A673 (cell line): ENCODE measurements at regions not wholly inside any gene's neighbourhood (a gene's known extent, or its start where the extent isn't known, plus 50 kb on each side); places are given as distances from the start of the nearest gene placed in this dataset.

ENCODE experiments used
- EZH2 ChIP-seq: fragments of 200-600 bp; sonication (generic); IDR thresholded peaks from 2 replicates; pipeline ENCODE4 v1.6.1; 2017; ENCODE audit warnings: borderline replicate concordance, low read depth, mild to moderate bottlenecking, mixed read lengths, antibody characterized with exemption, low read length; ENCODE audit not compliant: poor library complexity, severe bottlenecking
- TF ChIP-seq, protein P1 (sequence below): fragments of 300-800, 200-600 bp; sonication (generic); conservative IDR thresholded peaks from 2 replicates; pipeline ENCODE4 v1.5.1; 2017; ENCODE audit warnings: low read depth, mild to moderate bottlenecking, antibody characterized with exemption, low read length, moderate library complexity, mixed read lengths

DNA sequence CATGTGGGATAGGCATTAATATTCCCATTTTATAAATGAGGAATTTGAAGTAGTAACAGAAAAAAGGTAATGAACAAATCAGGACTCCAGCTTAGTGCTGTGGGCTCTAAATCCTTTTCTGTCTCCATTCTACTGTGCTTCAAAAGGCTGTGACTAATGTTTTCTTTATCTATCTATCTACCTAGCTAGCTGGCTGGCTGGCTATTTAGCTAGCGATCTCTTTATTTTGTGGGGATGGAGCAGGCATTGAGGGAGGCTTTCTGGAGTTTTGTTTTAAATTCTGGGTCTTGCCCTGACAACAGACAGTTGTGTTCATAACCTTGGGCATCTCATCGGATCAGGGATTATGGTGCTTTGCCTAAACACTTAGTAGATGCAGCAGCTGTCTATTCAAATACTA lies 139.2 kb downstream of the SOX4 start:
- TF ChIP-seq, protein P1, sequence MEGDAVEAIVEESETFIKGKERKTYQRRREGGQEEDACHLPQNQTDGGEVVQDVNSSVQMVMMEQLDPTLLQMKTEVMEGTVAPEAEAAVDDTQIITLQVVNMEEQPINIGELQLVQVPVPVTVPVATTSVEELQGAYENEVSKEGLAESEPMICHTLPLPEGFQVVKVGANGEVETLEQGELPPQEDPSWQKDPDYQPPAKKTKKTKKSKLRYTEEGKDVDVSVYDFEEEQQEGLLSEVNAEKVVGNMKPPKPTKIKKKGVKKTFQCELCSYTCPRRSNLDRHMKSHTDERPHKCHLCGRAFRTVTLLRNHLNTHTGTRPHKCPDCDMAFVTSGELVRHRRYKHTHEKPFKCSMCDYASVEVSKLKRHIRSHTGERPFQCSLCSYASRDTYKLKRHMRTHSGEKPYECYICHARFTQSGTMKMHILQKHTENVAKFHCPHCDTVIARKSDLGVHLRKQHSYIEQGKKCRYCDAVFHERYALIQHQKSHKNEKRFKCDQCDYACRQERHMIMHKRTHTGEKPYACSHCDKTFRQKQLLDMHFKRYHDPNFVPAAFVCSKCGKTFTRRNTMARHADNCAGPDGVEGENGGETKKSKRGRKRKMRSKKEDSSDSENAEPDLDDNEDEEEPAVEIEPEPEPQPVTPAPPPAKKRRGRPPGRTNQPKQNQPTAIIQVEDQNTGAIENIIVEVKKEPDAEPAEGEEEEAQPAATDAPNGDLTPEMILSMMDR = no peak
- no peak for TF ChIP-seq EZH2
